Sigmoid colon (tissue), 6 donors: ENCODE measurements at regions not wholly inside any gene's neighbourhood (a gene's known extent, or its start where the extent isn't known, plus 50 kb on each side); places are given as distances from the start of the nearest gene placed in this dataset.

Experiments used
- DNase-seq: peaks from one replicate; pipeline ENCODE4 v3.0.0-alpha.2; 2019
- H3K27ac ChIP-seq, 4 donors: fragments of 200-600 bp; sonication (generic); one replicate each; pipeline ENCODE4 v1.5.1; 2016 to 2019; ENCODE audit warnings: mild to moderate bottlenecking in 1 of 4
- H3K27me3 ChIP-seq, 3 donors: fragments of 200-600 bp; sonication (generic); one replicate each; pipeline ENCODE4 v1.5.1; 2019; ENCODE audit warnings: mild to moderate bottlenecking in 1 of 3
- H3K36me3 ChIP-seq, 4 donors: fragments of 200-600 bp; sonication (generic); one replicate each; pipeline ENCODE4 v1.5.1; 2016 to 2019
- H3K4me1 ChIP-seq, 4 donors: fragments of 200-600 bp; sonication (generic); one replicate each; pipeline ENCODE4 v1.5.1; 2017 to 2019
- H3K4me3 ChIP-seq, 4 donors: fragments of 200-600 bp; sonication (generic); one replicate each; pipeline ENCODE4 v1.5.1; 2017 to 2019; ENCODE audit warnings: mild to moderate bottlenecking in 2 of 4, moderate library complexity in 1 of 4
- H3K9me3 ChIP-seq, 4 donors: fragments of 200-600 bp in 3 of 4; sonication (generic) in 3 of 4; one replicate each; pipeline versions ENCODE4 v1.5.1 to v1.6.1; 2013 to 2019
- EP300 ChIP-seq, 4 donors: sonication (generic); formaldehyde crosslinking; IDR thresholded peaks; one replicate each; pipeline ENCODE4 v1.6.1; 2017; ENCODE audit warnings: antibody characterized with exemption in 4 of 4
- POLR2A ChIP-seq, 2 donors: fragments of 450-650 bp; IDR thresholded peaks; one replicate each; pipeline ENCODE4 v1.6.1; 2016; ENCODE audit warnings: antibody characterized with exemption in 2 of 2, mild to moderate bottlenecking in 2 of 2, moderate library complexity in 2 of 2
- POLR2AphosphoS5 ChIP-seq, 4 donors: sonication (generic); formaldehyde crosslinking; IDR thresholded peaks; one replicate each; pipeline ENCODE4 v1.6.1; 2017; ENCODE audit warnings: antibody characterized with exemption in 4 of 4
- WGBS, 2 donors: extraction: QIAGEN DNeasy Blood & Tissue Kit; methylation state at CpG; one replicate each; pipeline ENCODE4 v1.1.7; 2013; 5-methylcytosine and 5-hydroxymethylcytosine counted together
- intact Hi-C: fragments of 100-400 bp; cut with DNase I; formaldehyde crosslinking; loops from one replicate; pipeline ENCODE4 v1.15.1; 2023
- TF ChIP-seq, protein P1 (sequence below), 4 experiments: fragments of 450-650 bp in 3 of 4; fragments of 200-600 bp in 1 of 4; IDR thresholded peaks; one replicate each; pipeline ENCODE4 v1.5.1; 2016 to 2019; ENCODE audit warnings: antibody characterized with exemption in 4 of 4, mild to moderate bottlenecking in 3 of 4, moderate library complexity in 2 of 4
- donor health status: healthy with polysubstance abuse.
- donor health status: healthy.

DNA sequence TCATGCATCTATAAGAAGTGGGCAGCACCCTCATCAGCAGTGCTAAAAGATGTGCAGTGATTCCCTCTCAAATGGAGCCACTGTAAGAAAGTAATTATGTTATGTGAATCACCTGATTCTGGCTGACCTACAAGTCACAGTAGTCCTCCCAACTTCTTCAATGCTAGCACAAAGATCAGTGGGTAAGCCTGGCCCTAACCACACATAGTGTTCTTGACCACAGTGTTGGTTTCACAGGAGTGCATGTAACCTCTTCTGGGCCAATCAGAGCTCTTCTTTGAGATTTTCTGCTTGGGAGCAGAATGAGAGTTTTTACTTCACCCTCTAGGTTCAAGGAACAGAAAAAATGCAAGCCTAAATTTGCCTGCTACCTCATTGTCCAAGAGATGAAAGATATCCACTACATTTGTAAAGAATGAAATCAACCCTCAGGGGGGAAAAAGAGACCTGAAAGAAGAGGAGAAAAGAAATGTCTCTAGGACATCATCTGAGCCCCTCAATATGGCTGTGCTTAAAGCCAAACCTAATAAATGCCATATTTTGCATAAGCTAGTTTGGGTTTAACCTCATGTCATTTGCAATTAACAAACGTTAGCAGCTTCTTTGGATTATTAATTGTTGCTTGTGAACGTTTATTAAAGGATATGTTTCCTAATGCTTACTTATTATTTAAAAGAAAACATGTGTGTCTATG is 65.3 kb upstream of the ADRB2 start:
- Histone ChIP-seq H3K27ac (no peak overlapping the region), H3K9me3 (peaks cover 0 to 3% (median 0%) of the 10 kb centered on the region in 4 donors), H3K4me1 (no peaks in the 10 kb centered on the region), H3K27me3 (no peaks in the 10 kb centered on the region), H3K36me3 (no peaks in the 10 kb centered on the region), H3K4me3 (no peak overlapping the region)
- TF ChIP-seq POLR2AphosphoS5 (IDR thresholded peaks at IDR 0.05) (no peak), POLR2A (IDR thresholded peaks at IDR 0.05) (no peak), EP300 (IDR thresholded peaks at IDR 0.05) (no peak)
- TF ChIP-seq, protein P1, sequence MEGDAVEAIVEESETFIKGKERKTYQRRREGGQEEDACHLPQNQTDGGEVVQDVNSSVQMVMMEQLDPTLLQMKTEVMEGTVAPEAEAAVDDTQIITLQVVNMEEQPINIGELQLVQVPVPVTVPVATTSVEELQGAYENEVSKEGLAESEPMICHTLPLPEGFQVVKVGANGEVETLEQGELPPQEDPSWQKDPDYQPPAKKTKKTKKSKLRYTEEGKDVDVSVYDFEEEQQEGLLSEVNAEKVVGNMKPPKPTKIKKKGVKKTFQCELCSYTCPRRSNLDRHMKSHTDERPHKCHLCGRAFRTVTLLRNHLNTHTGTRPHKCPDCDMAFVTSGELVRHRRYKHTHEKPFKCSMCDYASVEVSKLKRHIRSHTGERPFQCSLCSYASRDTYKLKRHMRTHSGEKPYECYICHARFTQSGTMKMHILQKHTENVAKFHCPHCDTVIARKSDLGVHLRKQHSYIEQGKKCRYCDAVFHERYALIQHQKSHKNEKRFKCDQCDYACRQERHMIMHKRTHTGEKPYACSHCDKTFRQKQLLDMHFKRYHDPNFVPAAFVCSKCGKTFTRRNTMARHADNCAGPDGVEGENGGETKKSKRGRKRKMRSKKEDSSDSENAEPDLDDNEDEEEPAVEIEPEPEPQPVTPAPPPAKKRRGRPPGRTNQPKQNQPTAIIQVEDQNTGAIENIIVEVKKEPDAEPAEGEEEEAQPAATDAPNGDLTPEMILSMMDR (IDR thresholded peaks at IDR 0.05): no peak
- WGBS, 2 donors: 58 to 74% methylated on average over 2 of the region's 2 CpGs
- no peak for DNase-seq
- intact Hi-C loops: no loop called here

DNA sequence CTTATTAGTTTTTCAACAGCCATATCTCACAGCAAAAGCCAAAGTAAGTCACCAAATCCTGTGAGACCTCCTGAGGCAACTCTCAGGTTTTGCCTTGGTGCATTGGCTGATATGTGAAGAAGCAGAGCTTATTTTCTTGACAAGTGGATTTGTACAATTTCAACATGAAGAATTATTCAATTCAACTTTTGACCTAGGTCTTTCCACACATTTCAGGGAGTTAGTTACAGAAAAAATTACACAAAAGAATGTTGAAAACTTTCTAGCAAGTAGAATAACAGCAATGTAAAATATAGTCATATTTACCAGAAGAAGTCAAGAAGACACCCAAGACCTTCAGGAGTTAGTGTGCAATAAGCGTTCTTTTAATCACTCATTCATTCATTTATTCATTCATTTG is 62.4 kb upstream of the ADRB2 start:
- Histone ChIP-seq H3K4me3 (no peak overlapping the region), H3K27me3 (no peaks in the 10 kb centered on the region), H3K36me3 (no peaks in the 10 kb centered on the region), H3K27ac (no peak overlapping the region), H3K9me3 (no peaks in the 10 kb centered on the region), H3K4me1 (no peaks in the 10 kb centered on the region)
- intact Hi-C loops: no loop called here
- WGBS, 2 donors: 85 to 97% methylated on average over 1 of the region's 1 CpG
- no peak for DNase-seq
- no peak for TF ChIP-seq POLR2A (IDR thresholded peaks at IDR 0.05)
- no peak for TF ChIP-seq POLR2AphosphoS5 (IDR thresholded peaks at IDR 0.05)
- TF ChIP-seq, protein P1 (IDR thresholded peaks at IDR 0.05): no peak
- no peak for TF ChIP-seq EP300 (IDR thresholded peaks at IDR 0.05)

DNA sequence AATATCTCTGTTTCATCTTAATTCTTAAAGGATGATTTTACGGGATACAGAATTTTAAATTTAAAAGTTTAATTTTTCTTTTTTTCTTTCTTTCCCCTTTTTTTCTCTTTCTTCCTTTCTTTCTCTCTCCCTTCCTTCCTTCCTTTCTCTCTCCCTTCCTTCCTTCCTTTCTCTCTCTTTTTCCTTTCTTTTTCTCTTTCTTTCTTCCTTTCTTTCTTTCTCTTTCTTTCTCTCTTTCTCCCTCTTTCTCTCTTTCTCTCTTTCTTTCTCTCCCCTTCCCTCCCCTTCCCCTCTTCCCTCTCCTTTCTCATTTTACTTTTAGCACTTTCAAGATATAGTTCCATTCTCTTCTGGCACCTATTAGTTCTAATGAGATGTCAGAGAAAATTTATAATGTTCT is 61.4 kb upstream of the ADRB2 start:
- H3K36me3 ChIP-seq: no peaks in the 10 kb centered on the region
- no peak overlapping the region for H3K4me3 ChIP-seq
- intact Hi-C loops: no loop called here
- H3K9me3 ChIP-seq: no peaks in the 10 kb centered on the region
- WGBS, 2 donors: 96 to 100% methylated on average over 1 of the region's 1 CpG
- no peak overlapping the region for H3K27ac ChIP-seq
- TF ChIP-seq POLR2AphosphoS5 (IDR thresholded peaks at IDR 0.05): no peak
- TF ChIP-seq, protein P1 (IDR thresholded peaks at IDR 0.05): no peak
- no peak for TF ChIP-seq POLR2A (IDR thresholded peaks at IDR 0.05)
- no peak for TF ChIP-seq EP300 (IDR thresholded peaks at IDR 0.05)
- no peak for DNase-seq
- no peaks in the 10 kb centered on the region for H3K4me1 ChIP-seq
- H3K27me3 ChIP-seq: no peaks in the 10 kb centered on the region

DNA sequence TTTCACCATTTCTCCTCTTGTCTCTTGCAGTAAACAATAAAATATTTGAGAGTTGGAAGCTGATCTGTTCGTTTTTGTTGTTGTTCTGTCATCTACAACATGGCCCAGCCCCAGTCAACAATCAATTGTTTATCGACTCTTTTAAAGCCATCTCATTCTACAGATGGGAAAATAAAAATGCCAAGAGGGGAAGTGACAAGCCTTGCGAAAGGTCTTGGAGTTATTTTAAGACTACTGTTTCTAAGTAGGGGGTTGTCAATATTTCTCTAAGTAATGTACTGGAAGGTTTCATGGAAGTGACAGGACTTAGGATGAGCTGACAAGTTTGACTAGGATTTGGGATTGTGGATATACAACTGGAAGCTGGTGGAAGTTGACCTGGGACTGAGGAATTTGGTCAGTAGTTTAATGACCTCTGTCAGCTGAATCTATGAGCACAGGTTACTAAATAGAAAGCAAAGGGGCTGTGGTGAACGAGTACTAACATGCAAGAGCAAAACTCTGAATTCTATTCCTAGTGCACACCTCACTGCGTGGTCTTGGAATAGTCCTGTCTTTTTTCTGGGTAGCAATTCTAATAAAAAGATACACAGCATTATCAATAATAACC is 57.5 kb upstream of the ADRB2 start:
- Histone ChIP-seq H3K9me3 (no peaks in the 10 kb centered on the region), H3K36me3 (no peaks in the 10 kb centered on the region), H3K27me3 (no peaks in the 10 kb centered on the region), H3K27ac (no peak overlapping the region), H3K4me1 (no peaks in the 10 kb centered on the region), H3K4me3 (no peak overlapping the region)
- 73 to 78% methylated on average over 5 of the region's 5 CpGs for WGBS, 2 donors
- DNase-seq: no peak
- no peak for TF ChIP-seq POLR2A (IDR thresholded peaks at IDR 0.05)
- TF ChIP-seq POLR2AphosphoS5 (IDR thresholded peaks at IDR 0.05): no peak
- no peak for TF ChIP-seq EP300 (IDR thresholded peaks at IDR 0.05)
- intact Hi-C loops: no loop called here

DNA sequence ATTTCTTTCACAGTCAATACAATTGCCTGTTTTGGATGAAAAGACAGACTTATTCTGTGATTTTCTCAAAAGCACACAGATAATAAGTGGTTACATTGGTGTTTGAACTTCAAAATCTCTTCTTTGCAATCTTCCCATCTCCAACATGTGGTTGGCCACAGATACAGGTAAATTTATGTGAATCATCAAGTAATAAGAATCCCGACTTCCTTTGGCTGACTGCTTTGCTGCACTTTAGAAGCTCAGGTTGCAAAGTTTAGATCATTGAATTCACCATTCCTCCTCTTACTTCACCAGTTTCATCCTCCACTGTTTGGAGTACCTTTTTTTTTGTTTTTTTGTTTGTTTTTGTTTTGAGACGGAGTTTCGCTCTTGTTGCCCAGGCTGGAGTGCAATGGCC is 56.5 kb upstream of the ADRB2 start:
- TF ChIP-seq EP300 (IDR thresholded peaks at IDR 0.05) (no peak), POLR2AphosphoS5 (IDR thresholded peaks at IDR 0.05) (no peak), POLR2A (IDR thresholded peaks at IDR 0.05) (no peak)
- TF ChIP-seq, protein P1 (IDR thresholded peaks at IDR 0.05): no peak

More for the DNA sequence above, 56.5 kb upstream of the ADRB2 start:
- DNase-seq: no peak
- H3K4me3 ChIP-seq: no peak overlapping the region
- H3K27ac ChIP-seq: no peak overlapping the region
- no peaks in the 10 kb centered on the region for H3K36me3 ChIP-seq
- no peaks in the 10 kb centered on the region for H3K9me3 ChIP-seq
- intact Hi-C loops: no loop called here
- no peaks in the 10 kb centered on the region for H3K4me1 ChIP-seq
- WGBS, 2 donors: 90 to 93% methylated on average over 3 of the region's 3 CpGs
- H3K27me3 ChIP-seq: no peaks in the 10 kb centered on the region
